SK-N-SH treated with all-trans-retinoic acid at 6 μM for 48 hours (cell line): ENCODE measurements at regions not wholly inside any gene's neighbourhood (a gene's known extent, or its start where the extent isn't known, plus 50 kb on each side); places are given as distances from the start of the nearest gene placed in this dataset.

Experiments used
- ARNTL ChIP-seq: fragments of 450-650 bp; formaldehyde crosslinking; IDR thresholded peaks from 2 replicates; pipeline ENCODE4 v1.5.0; 2020; ENCODE audit warnings: low read depth, mild to moderate bottlenecking, moderate library complexity, borderline replicate concordance
- PPARA ChIP-seq: fragments of 250-450 bp; sonication (Bioruptor Pico); IDR thresholded peaks from 2 replicates; pipeline ENCODE4 v1.5.0; 2020; ENCODE audit warnings: mild to moderate bottlenecking, borderline replicate concordance
- RARB ChIP-seq: fragments of 250-450 bp; sonication (Bioruptor Pico); IDR thresholded peaks from 2 replicates; pipeline ENCODE4 v1.8.0; 2021; ENCODE audit warnings: mild to moderate bottlenecking, moderate library complexity
- ZNF70 ChIP-seq: fragments of 450-650 bp; formaldehyde crosslinking; IDR thresholded peaks from 2 replicates; pipeline ENCODE4 v1.5.0; 2020; ENCODE audit warnings: mild to moderate bottlenecking, moderate library complexity

DNA sequence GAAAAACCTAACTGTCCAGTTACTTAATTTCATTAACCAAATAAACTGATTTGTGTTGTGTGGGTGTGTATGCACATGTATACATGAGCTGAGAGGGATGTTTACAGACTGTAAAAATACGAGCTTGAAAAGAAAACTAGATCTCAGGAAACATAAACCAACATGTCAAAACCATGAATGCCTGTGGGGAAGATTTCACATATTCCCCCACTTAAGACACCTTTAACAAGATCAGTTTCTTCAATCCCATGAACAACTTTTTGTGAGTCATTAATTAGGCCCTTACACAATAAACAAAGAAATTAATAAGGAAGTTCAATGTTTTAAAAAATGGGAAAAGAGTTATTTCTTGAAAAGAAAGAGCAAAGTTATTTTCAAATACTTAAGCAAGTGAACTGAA, 170.8 kb downstream of the ZNF674 start:
- TF ChIP-seq RARB (CRISPR knock-in tag) (no peak), ARNTL (CRISPR knock-in tag) (no peak), PPARA (CRISPR knock-in tag) (no peak), ZNF70 (CRISPR knock-in tag) (no peak)
